Left lung (tissue), 4 donors: ENCODE measurements at regions not wholly inside any gene's neighbourhood (a gene's known extent, or its start where the extent isn't known, plus 50 kb on each side); places are given as distances from the start of the nearest gene placed in this dataset.
A peak's percentile ranks its signal among the peaks of the same experiment; 100 is the strongest.

Source experiments
- ATAC-seq: fragments of 200-7000 bp; cut with Tn5 transposase; one replicate; pipeline ENCODE4 v1.9.1; 2020; ENCODE audit warnings: moderate library complexity
- DNase-seq, 4 donors: peaks; one replicate each; pipeline ENCODE4 v3.0.0-alpha.2; 2013 to 2020
- H3K27ac ChIP-seq, 2 donors: fragments of 200-600 bp; sonication (generic) in 1 of 2; one replicate each; pipeline versions ENCODE4 v1.5.0 to v1.8.0; 2020 to 2021
- H3K27me3 ChIP-seq, 2 donors: fragments of 200-600 bp; sonication (generic) in 1 of 2; one replicate each; pipeline versions ENCODE4 v1.5.0 to v1.8.0; 2020 to 2021
- H3K36me3 ChIP-seq, 2 donors: fragments of 200-600 bp; sonication (generic) in 1 of 2; one replicate each; pipeline versions ENCODE4 v1.5.0 to v1.8.0; 2020 to 2021
- H3K4me1 ChIP-seq, 2 donors: fragments of 200-600 bp; one replicate each; pipeline ENCODE4 v1.8.0; 2021
- H3K4me3 ChIP-seq, 2 donors: fragments of 200-600 bp; sonication (generic) in 1 of 2; one replicate each; pipeline versions ENCODE4 v1.5.0 to v1.8.0; 2020 to 2021; ENCODE audit warnings: mild to moderate bottlenecking in 1 of 2
- H3K9me3 ChIP-seq, 2 donors: fragments of 200-600 bp; sonication (generic) in 1 of 2; one replicate each; pipeline versions ENCODE4 v1.5.0 to v1.8.0; 2020 to 2021
- intact Hi-C, 2 donors: fragments of 100-400 bp; cut with DNase I; formaldehyde crosslinking; loops; one replicate each; pipeline versions ENCODE4 v1.11.2 to v1.14.2; 2022
- TF ChIP-seq, protein P1 (sequence below), 2 donors: fragments of 200-600 bp; sonication (generic) in 1 of 2; IDR thresholded peaks; one replicate each; pipeline versions ENCODE4 v1.5.0 to v1.8.0; 2021; ENCODE audit warnings: antibody characterized with exemption in 2 of 2
- donor health status: DM: no; HTN: yes; CAD: no.
- donor health status: DM: no; HTN: no; CAD: no.

DNA sequence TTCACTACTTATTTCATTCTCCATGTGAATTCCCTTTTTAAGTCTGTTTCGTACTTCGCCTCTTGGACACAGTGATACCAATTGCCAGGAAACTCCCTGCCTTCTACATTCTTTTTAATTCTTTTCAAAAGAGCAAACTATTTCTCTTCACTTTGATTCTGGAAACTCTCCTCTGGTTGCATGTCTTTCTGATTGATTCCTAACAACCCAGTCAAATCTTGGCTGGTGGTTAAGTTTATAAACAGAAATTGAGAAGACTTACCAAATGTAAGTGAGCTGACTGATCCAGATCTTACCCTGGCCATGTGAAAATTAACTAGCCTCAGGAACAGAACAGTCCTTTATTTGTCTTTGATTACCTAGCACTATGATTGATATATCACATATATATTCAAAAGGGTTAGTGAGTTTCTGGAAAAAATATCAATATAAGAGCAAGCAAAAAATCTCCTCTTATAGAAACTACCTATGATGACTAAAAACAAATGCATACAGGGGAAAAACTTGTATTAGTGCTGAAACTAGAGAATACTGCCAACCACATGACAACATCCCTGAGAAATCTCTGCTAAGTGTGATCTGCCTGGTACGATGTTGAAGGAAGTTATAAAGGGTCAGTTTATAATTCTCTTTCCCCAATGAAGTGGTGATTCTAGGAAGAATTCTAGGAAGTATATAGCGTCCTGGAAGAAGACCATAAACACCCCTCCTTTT is 152.6 kb upstream of the HTR2A start:
- intact Hi-C loops: no loop called here
- TF ChIP-seq, protein P1, sequence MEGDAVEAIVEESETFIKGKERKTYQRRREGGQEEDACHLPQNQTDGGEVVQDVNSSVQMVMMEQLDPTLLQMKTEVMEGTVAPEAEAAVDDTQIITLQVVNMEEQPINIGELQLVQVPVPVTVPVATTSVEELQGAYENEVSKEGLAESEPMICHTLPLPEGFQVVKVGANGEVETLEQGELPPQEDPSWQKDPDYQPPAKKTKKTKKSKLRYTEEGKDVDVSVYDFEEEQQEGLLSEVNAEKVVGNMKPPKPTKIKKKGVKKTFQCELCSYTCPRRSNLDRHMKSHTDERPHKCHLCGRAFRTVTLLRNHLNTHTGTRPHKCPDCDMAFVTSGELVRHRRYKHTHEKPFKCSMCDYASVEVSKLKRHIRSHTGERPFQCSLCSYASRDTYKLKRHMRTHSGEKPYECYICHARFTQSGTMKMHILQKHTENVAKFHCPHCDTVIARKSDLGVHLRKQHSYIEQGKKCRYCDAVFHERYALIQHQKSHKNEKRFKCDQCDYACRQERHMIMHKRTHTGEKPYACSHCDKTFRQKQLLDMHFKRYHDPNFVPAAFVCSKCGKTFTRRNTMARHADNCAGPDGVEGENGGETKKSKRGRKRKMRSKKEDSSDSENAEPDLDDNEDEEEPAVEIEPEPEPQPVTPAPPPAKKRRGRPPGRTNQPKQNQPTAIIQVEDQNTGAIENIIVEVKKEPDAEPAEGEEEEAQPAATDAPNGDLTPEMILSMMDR (IDR thresholded peaks at IDR 0.05): no peak
- no peak overlapping the region for H3K27ac ChIP-seq
- H3K9me3 ChIP-seq: no peaks in the 10 kb centered on the region
- no peaks in the 10 kb centered on the region for H3K4me1 ChIP-seq
- H3K4me3 ChIP-seq: no peak overlapping the region
- no peak for DNase-seq
- H3K27me3 ChIP-seq: no peaks in the 10 kb centered on the region
- no peaks in the 10 kb centered on the region for H3K36me3 ChIP-seq
- no peak for ATAC-seq

- H3K36me3 ChIP-seq: no peaks in the 10 kb centered on the region
- no peak overlapping the region for H3K4me3 ChIP-seq
- TF ChIP-seq, protein P1 (IDR thresholded peaks at IDR 0.05): no peak
- no peaks in the 10 kb centered on the region for H3K4me1 ChIP-seq
- H3K27me3 ChIP-seq: no peaks in the 10 kb centered on the region
- DNase-seq (no peak), ATAC-seq (no peak)
- intact Hi-C loops: no loop called here
- no peaks in the 10 kb centered on the region for H3K9me3 ChIP-seq
- no peak overlapping the region for H3K27ac ChIP-seq
Measured at GRCh38 chr13:47046706-47047105, 149.9 kb upstream of the HTR2A start.

- H3K27me3 ChIP-seq: no peaks in the 10 kb centered on the region
- no peaks in the 10 kb centered on the region for H3K4me1 ChIP-seq
- H3K36me3 ChIP-seq: no peaks in the 10 kb centered on the region
- H3K4me3 ChIP-seq: no peak overlapping the region
- no peaks in the 10 kb centered on the region for H3K9me3 ChIP-seq
- no peak overlapping the region for H3K27ac ChIP-seq
- ATAC-seq: no peak
- intact Hi-C loops: no loop called here
- TF ChIP-seq, protein P1 (IDR thresholded peaks at IDR 0.05): no peak
- DNase-seq: no peak
Measured at GRCh38 chr13:47044842-47045241, 148.0 kb upstream of the HTR2A start.

DNA sequence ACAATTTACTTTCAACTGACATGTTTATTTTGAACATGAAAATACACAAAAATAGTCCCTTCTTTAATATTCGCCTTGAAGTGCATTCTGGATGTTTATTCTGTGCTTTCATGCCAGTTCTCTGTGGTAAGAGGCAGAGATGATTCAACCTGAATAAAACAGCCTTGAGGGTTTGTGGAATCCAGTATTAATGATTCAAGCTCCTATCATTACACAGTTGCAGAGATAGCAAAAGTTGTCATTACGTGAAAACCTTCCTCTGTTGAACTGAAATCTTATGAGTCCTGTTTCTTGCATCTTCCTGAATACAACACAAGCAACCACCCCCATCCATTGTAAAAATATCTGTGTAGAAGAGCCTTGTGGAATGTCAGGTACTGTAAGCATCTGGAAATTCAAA is 142.3 kb upstream of the HTR2A start:
- H3K27me3 ChIP-seq: no peaks in the 10 kb centered on the region
- no peak overlapping the region for H3K4me3 ChIP-seq
- ATAC-seq (peak; percentile 35), DNase-seq (no peak)
- intact Hi-C loops: no loop called here
- TF ChIP-seq, protein P1 (IDR thresholded peaks at IDR 0.05): no peak
- no peaks in the 10 kb centered on the region for H3K9me3 ChIP-seq
- no peak overlapping the region for H3K27ac ChIP-seq
- H3K36me3 ChIP-seq: no peaks in the 10 kb centered on the region
- no peaks in the 10 kb centered on the region for H3K4me1 ChIP-seq

- intact Hi-C loops: no loop called here
- ATAC-seq (no peak), DNase-seq (no peak)
- Histone ChIP-seq H3K27ac (no peak overlapping the region), H3K9me3 (no peaks in the 10 kb centered on the region), H3K36me3 (no peaks in the 10 kb centered on the region), H3K27me3 (no peaks in the 10 kb centered on the region), H3K4me1 (no peaks in the 10 kb centered on the region), H3K4me3 (no peak overlapping the region)
- TF ChIP-seq, protein P1 (IDR thresholded peaks at IDR 0.05): no peak
Measured at GRCh38 chr13:47038188-47038587, 141.3 kb upstream of the HTR2A start.
